ENCODE measurements at regions not wholly inside any gene's neighbourhood (a gene's known extent, or its start where the extent isn't known, plus 50 kb on each side); places are given as distances from the start of the nearest gene placed in this dataset.
A peak's percentile ranks its signal among the peaks of the same experiment; 100 is the strongest.

GRCh38 chr7:22563621-22564241, 63.7 kb upstream of the STEAP1B start:
- no peak for TF ChIP-seq GATA1 (IDR thresholded peaks at IDR 0.05; ENCODE audit: low read depth, low read length)
- TF ChIP-seq POLR2A (IDR thresholded peaks at IDR 0.05; ENCODE audit: low read length): no peak
- DNase-seq: no peak

- no peak for DNase-seq
- TF ChIP-seq GATA1 (IDR thresholded peaks at IDR 0.05; ENCODE audit: low read depth, low read length): no peak
- TF ChIP-seq POLR2A (IDR thresholded peaks at IDR 0.05; ENCODE audit: low read length): no peak
Observed at GRCh38 chr7:22563032-22563501, 63.1 kb upstream of the STEAP1B start.

GRCh38 chr7:22561895-22562593, 62.1 kb upstream of the STEAP1B start:
- TF ChIP-seq POLR2A (IDR thresholded peaks at IDR 0.05; ENCODE audit: low read length) (no peak), GATA1 (IDR thresholded peaks at IDR 0.05; ENCODE audit: low read depth, low read length) (no peak)
- DNase-seq: no peak

- TF ChIP-seq POLR2A (IDR thresholded peaks at IDR 0.05; ENCODE audit: low read length): no peak
- TF ChIP-seq GATA1 (IDR thresholded peaks at IDR 0.05; ENCODE audit: low read depth, low read length): no peak
- no peak for DNase-seq
Observed at GRCh38 chr7:22561321-22561811, 61.4 kb upstream of the STEAP1B start.

- TF ChIP-seq GATA1 (IDR thresholded peaks at IDR 0.05; ENCODE audit: low read depth, low read length): no peak
- TF ChIP-seq POLR2A (IDR thresholded peaks at IDR 0.05; ENCODE audit: low read length): no peak
- DNase-seq: peak; percentile 61 to 69
Observed at GRCh38 chr7:22559829-22560489, 60.0 kb upstream of the STEAP1B start.

- no peak for DNase-seq
- TF ChIP-seq POLR2A (IDR thresholded peaks at IDR 0.05; ENCODE audit: low read length) (no peak), GATA1 (IDR thresholded peaks at IDR 0.05; ENCODE audit: low read depth, low read length) (no peak)
Observed at GRCh38 chr7:22557167-22557566, 57.2 kb upstream of the STEAP1B start.

GRCh38 chr7:22555476-22555875, 55.5 kb upstream of the STEAP1B start:
- DNase-seq: no peak
- TF ChIP-seq GATA1 (IDR thresholded peaks at IDR 0.05; ENCODE audit: low read depth, low read length): no peak
- no peak for TF ChIP-seq POLR2A (IDR thresholded peaks at IDR 0.05; ENCODE audit: low read length)

GRCh38 chr7:22554184-22554583, 54.2 kb upstream of the STEAP1B start:
- DNase-seq: no peak
- TF ChIP-seq POLR2A (IDR thresholded peaks at IDR 0.05; ENCODE audit: low read length) (no peak), GATA1 (IDR thresholded peaks at IDR 0.05; ENCODE audit: low read depth, low read length) (no peak)

- TF ChIP-seq GATA1 (IDR thresholded peaks at IDR 0.05; ENCODE audit: low read depth, low read length) (no peak), POLR2A (IDR thresholded peaks at IDR 0.05; ENCODE audit: low read length) (no peak)
- DNase-seq: no peak
Observed at GRCh38 chr7:22551768-22552513, 52.0 kb upstream of the STEAP1B start.

GRCh38 chr7:22550514-22551030, 50.6 kb upstream of the STEAP1B start:
- DNase-seq: no peak
- TF ChIP-seq POLR2A (IDR thresholded peaks at IDR 0.05; ENCODE audit: low read length) (no peak), GATA1 (IDR thresholded peaks at IDR 0.05; ENCODE audit: low read depth, low read length) (no peak)

- DNase-seq: no peak
- no peak for TF ChIP-seq GATA1 (IDR thresholded peaks at IDR 0.05; ENCODE audit: low read depth, low read length)
- TF ChIP-seq POLR2A (IDR thresholded peaks at IDR 0.05; ENCODE audit: low read length): no peak
Observed at GRCh38 chr7:22549667-22550513, 49.9 kb upstream of the STEAP1B start.
